GM21526 (cell line): ENCODE measurements at regions not wholly inside any gene's neighbourhood (a gene's known extent, or its start where the extent isn't known, plus 50 kb on each side); places are given as distances from the start of the nearest gene placed in this dataset.
"Not testable (repeated sequence)": the region's sequence is repeated elsewhere in the genome, so short reads cannot be mapped to it uniquely, and the experiment has no call there.

Source experiments
- ATAC-seq: cut with Tn5 transposase; IDR thresholded peaks from one replicate; pipeline ENCODE4 v1.9.1; 2021; ENCODE audit warnings: moderate library complexity; ENCODE audit not compliant: unreplicated experiment, low FRiP score

DNA sequence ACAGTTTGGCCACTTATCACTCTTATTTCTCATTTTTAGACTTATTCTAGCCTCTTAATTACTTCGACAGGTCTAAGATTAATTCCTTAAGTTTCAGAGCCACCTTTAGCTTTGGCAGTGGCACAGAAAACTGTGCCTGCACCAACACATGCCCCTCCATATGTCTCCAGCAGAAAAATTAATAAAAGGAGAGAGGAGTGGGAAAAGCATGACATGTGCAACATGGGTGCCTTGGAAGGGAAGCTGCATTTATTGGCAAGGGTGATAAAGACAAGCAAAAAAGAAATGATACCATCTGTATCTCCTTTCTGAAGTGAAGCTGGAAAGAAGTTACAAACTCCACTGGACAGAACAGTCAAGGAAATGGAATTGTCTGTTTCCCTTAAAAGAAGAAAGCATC, 121.7 kb upstream of the CFAP20DC start:
- no peak for ATAC-seq

DNA sequence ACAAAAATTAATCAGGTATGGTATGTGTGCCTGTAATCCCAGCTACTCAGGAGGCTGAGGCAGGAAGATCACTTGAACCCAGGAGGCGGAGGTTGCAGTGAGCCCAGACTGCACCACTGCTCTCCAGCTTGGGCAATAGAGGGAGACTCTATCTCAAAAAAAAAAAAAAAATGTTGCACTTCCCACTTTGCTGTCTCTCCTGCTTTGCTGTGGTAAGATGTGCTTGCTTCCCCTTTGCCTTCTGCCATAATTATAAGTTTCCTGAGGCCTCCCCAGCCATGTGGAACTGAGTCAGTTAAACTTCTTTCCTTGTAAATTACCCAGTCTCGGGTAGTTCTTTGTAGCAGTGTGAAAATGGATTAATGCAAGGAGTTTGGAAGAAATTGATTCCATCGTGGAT, 120.3 kb upstream of the CFAP20DC start:
- not testable (repeated sequence) for ATAC-seq

DNA sequence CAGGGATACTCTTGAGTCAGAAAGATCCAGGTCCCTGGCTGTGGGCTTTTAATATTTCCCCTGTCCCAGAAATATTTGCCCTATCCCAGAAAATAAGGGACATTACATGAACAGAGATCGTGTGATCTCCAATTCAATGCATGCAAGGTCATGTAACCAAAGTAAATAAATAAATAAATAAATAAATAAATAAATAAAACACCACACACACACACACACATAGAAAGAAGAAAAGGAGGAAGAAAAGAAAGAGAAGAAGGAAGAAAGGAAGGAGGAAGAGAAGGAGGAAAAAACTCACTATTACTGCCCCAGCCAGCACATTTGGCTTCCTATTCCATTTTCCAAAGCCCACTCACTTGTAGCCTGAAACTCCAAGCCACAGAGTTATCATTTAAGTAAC, 117.9 kb upstream of the CFAP20DC start:
- ATAC-seq: no peak

GRCh38 chr3:59163953-59164352, 114.1 kb upstream of the CFAP20DC start:
- no peak for ATAC-seq

DNA sequence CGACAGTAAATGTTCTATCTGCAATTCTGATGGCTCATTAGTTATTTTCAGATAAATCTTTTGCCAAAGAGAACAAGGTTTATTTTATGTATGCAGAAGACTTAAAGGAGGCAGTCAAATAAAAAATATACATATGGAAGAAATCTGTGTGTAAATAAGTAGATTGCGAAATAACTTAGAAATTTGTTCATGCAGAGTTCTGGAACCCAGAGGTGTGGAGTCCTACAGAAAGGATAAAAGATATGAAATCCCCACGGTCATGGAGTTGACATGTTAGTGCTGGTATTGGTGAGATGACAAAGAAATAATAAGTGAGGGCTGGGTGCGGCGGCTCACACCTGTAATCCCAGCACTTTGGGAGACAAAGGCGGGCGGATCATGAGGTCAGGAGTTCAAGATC, 111.2 kb upstream of the CFAP20DC start:
- no peak for ATAC-seq

DNA sequence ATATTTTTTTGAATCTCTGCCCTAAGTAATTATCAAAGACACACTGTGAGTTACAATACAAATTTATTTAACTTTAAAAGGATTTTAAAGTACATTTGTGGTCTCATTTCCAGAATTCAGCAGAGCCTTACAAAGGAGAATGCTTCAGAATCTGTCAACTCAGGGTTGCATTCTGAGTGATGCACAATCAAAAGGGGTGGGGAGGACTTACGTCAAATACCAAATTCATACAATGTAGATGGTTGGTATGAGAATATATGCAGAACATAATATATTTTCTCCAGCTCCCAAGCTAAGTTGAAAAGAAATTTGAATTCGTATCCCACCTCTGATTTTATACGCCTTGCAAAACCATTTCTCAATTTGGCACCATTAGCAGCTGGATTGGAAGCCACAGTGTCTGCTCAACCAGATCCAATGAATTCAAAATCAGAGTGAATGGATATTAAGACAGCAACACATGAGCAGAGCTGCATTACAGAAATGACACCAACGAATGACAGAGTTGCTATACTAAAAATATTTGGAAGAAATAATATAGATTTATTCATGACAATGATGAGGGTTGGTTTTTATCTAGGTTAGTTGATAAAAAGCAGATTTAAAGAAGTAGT, 110.4 kb upstream of the CFAP20DC start:
- ATAC-seq: no peak

- no peak for ATAC-seq
These were observed 103.8 kb upstream of the CFAP20DC start for GRCh38 chr3:59153648-59154047.

GRCh38 chr3:59152943-59153342, 103.1 kb upstream of the CFAP20DC start:
- no peak for ATAC-seq

DNA sequence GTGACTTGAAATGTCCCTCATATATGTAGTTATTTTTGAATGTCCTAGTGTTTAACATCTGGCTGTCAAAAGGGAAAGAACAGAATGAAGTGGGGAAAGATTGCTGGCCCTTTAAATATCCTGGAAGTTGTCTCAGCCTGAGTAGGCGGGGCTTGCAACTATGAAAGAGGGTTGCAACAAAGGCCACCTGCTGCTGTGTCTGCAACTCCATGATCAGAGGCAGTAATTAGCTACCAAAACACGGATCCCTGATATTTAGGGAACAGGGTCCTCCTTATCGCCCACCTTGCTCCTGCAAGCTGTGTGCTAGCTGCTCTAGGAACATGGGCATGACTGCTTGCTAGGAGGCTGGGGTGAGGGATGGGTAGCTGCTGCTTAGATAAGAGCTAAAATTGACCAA, 100.2 kb upstream of the CFAP20DC start:
- ATAC-seq: no peak

DNA sequence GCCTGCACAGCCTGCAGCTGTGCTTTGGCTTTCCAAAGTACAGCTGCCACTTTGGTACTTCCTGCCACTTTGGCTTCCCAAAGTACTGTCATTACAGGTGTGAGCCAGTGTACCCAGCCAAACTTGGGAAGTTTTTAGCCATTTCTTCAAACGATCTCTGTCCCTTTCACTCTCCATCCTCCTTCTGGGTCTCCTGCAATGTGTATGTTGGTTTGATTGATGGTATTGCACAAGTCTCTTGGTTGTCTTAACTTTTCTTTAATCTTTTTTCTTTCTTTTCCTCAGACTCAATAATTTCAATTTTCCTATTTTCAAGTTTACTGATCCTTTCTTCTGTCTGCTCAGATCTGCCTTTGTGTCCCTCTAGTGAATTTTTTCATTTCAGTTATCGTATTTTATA, 99.3 kb upstream of the CFAP20DC start:
- no peak for ATAC-seq

DNA sequence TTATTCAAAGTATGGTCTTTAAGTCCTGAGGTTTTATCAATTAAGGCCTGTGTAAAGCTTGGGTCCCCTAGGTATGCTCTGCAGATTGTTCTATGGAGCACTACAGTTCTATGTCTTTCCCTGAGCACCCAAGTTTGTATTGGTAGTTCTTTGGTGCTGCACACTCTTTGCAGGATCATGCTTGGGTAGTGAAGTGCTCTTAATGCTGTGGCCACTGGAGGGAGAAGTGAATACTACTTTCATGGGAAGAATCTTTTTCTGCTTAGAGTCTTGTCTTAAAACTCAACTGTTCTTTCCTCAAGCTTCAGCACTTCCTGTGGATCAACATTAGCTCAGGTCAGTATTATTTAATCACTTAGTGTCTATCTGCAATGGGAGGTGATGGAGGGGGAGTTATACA, 93.6 kb upstream of the CFAP20DC start:
- no peak for ATAC-seq

- ATAC-seq: no peak
These were observed 92.7 kb upstream of the CFAP20DC start for GRCh38 chr3:59142556-59142955.

GRCh38 chr3:59138966-59139365, 89.1 kb upstream of the CFAP20DC start:
- no peak for ATAC-seq

DNA sequence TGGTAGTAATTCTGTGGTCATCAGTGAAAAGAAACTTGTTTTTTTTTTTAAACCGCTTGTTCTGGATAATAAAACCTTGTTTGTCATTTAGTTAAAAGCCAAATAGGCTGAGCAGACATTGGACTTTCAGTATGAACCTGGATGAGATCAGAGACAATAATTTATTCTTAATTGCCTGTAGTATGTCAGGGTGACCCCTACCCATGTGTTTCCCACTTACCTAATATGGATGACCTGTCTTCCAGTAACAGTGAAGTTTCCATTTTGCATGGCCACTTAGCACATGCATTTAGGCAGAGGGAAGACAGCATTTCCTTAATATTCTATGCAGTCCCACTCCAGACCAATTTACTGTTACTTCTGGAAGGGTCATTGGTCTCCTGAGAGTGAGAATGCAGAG, 87.6 kb upstream of the CFAP20DC start:
- no peak for ATAC-seq

DNA sequence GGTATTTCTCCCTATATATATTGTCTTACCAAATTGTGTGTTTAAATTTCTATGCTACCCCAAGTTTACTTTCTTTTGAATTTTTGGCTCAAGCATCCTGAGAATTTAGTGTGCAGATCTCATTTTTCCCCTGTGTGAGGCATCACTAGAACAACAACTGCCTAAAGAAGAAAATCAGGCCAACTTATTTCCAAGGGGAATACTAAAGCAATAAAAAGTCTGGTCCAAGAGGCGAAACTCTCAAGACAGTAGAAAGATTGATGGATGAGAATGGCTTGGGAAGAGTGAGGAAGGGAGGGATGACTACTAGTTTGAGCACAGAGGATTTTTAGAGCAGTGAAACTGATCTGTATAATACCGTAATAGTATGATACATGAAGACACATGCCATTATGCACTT, 86.3 kb upstream of the CFAP20DC start:
- no peak for ATAC-seq

GRCh38 chr3:59135096-59135495, 85.3 kb upstream of the CFAP20DC start:
- no peak for ATAC-seq

DNA sequence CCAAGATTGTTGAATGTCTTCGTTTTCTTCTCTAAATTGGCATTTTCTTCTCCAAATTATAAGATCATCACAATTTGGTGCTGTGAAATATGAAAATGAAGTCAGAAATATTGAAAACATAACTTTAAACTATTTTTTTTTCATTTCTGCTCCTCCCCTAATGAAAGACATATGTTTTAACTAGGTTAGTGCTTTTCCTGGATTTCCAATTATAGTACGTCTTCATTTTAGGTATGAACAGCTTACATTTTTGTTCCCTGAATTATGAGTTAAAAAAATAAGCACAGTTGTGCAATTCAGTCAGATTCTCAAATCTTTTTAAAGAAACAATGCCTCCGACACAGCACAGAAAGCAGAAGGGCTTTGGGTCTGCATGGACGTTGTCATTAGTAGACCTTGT, 83.5 kb upstream of the CFAP20DC start:
- no peak for ATAC-seq

- ATAC-seq: no peak
These were observed 81.4 kb upstream of the CFAP20DC start for GRCh38 chr3:59131016-59131766.

GRCh38 chr3:59128685-59129084, 78.9 kb upstream of the CFAP20DC start:
- ATAC-seq: no peak

DNA sequence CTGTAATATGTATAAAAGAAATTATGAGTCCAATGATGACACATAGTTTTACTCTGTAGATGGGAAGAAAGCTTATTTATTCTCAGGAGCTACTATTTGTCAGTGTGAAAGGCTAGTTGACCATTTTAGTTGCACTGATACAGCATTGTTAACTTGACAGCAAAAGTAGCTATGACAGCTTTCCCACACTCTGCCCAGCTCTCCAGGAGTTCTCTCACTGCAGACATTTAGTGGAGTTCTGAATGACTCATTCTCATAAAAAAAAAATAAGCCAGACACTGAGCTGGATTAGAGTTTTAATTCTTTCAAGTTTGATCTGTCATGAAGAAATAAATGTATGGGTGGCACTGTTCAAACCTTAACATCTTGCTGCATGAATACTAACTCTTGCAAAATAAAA, 77.2 kb upstream of the CFAP20DC start:
- no peak for ATAC-seq

DNA sequence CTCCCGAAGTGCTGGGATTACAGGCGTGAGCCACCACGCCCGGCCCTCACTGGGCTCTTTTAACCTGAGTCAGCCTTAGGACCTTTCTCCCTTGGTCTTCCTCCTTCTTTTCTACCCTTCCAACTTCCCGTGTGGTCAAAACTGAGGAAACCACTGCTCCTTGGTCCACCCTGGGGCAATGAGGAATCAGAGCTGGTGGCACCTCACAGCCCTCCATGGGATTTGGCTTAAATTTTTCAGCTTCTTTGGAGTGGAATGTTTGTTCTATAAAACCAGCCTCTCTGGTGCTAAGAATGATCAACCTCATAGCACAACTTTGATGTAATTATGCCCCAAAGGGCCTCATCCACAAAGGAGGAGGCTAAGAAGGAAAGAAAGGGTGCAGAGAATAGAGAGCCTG, 76.6 kb upstream of the CFAP20DC start:
- no peak for ATAC-seq

- ATAC-seq: no peak
These were observed 71.7 kb upstream of the CFAP20DC start for GRCh38 chr3:59121346-59122144.
